MM.1S (cell line): ENCODE measurements at regions not wholly inside any gene's neighbourhood (a gene's known extent, or its start where the extent isn't known, plus 50 kb on each side); places are given as distances from the start of the nearest gene placed in this dataset.

Experiments
- CTCF ChIP-seq: fragments of 300-600 bp; sonication (generic); IDR thresholded peaks from 2 replicates; pipeline ENCODE4 v1.5.1; 2016; ENCODE audit warnings: antibody characterized with exemption, low read length, mixed read lengths
- EZH2phosphoT487 ChIP-seq: fragments of 300-600 bp; sonication (generic); IDR thresholded peaks from 2 replicates; pipeline ENCODE4 v1.6.1; 2018; ENCODE audit warnings: antibody characterized with exemption, low read length

GRCh38 chr4:33780952-33781791, 2463.1 kb downstream of the ARAP2 start:
- TF ChIP-seq CTCF (no peak), EZH2phosphoT487 (no peak)
